ENCODE measurements at regions not wholly inside any gene's neighbourhood (a gene's known extent, or its start where the extent isn't known, plus 50 kb on each side); places are given as distances from the start of the nearest gene placed in this dataset.

- Histone ChIP-seq H3K4me3 (ENCODE audit: severe bottlenecking) (no peak overlapping the region), H3K27ac (ENCODE audit: poor library complexity, severe bottlenecking) (no peak overlapping the region), H3K9me3 (ENCODE audit: severe bottlenecking) (no peaks in the 10 kb centered on the region), H3K36me3 (ENCODE audit: low read depth) (no peaks in the 10 kb centered on the region), H3K4me1 (ENCODE audit: insufficient read depth, poor library complexity, severe bottlenecking) (peaks cover 4% of the 10 kb centered on the region), H3K27me3 (ENCODE audit: insufficient read depth, poor library complexity, severe bottlenecking) (no peaks in the 10 kb centered on the region)
- TF ChIP-seq CTCF (IDR thresholded peaks at IDR 0.05; ENCODE audit: poor library complexity, severe bottlenecking): no peak
- ATAC-seq (ENCODE audit: low read depth) (no peak), DNase-seq (ENCODE audit: low spot score) (no peak)
These were observed 389.3 kb upstream of the USP15 start for GRCh38 chr12:61870658-61871484.

GRCh38 chr12:61871485-61871810, 388.8 kb upstream of the USP15 start:
- ATAC-seq (ENCODE audit: low read depth) (no peak), DNase-seq (ENCODE audit: low spot score) (no peak)
- Histone ChIP-seq H3K27me3 (ENCODE audit: insufficient read depth, poor library complexity, severe bottlenecking) (no peaks in the 10 kb centered on the region), H3K36me3 (ENCODE audit: low read depth) (no peaks in the 10 kb centered on the region), H3K4me1 (ENCODE audit: insufficient read depth, poor library complexity, severe bottlenecking) (peaks cover 4% of the 10 kb centered on the region), H3K4me3 (ENCODE audit: severe bottlenecking) (no peak overlapping the region), H3K27ac (ENCODE audit: poor library complexity, severe bottlenecking) (no peak overlapping the region), H3K9me3 (ENCODE audit: severe bottlenecking) (no peaks in the 10 kb centered on the region)
- no peak for TF ChIP-seq CTCF (IDR thresholded peaks at IDR 0.05; ENCODE audit: poor library complexity, severe bottlenecking)

GRCh38 chr12:61879229-61879628, 381.0 kb upstream of the USP15 start:
- Histone ChIP-seq H3K4me1 (ENCODE audit: insufficient read depth, poor library complexity, severe bottlenecking) (no peaks in the 10 kb centered on the region), H3K36me3 (ENCODE audit: low read depth) (no peaks in the 10 kb centered on the region), H3K27ac (ENCODE audit: poor library complexity, severe bottlenecking) (no peak overlapping the region), H3K27me3 (ENCODE audit: insufficient read depth, poor library complexity, severe bottlenecking) (no peaks in the 10 kb centered on the region), H3K9me3 (ENCODE audit: severe bottlenecking) (no peaks in the 10 kb centered on the region), H3K4me3 (ENCODE audit: severe bottlenecking) (no peak overlapping the region)
- no peak for ATAC-seq (ENCODE audit: low read depth)
- no peak for DNase-seq (ENCODE audit: low spot score)
- no peak for TF ChIP-seq CTCF (IDR thresholded peaks at IDR 0.05; ENCODE audit: poor library complexity, severe bottlenecking)

GRCh38 chr12:61880186-61880585, 380.0 kb upstream of the USP15 start:
- no peaks in the 10 kb centered on the region for H3K4me1 ChIP-seq (ENCODE audit: insufficient read depth, poor library complexity, severe bottlenecking)
- H3K9me3 ChIP-seq (ENCODE audit: severe bottlenecking): no peaks in the 10 kb centered on the region
- no peaks in the 10 kb centered on the region for H3K36me3 ChIP-seq (ENCODE audit: low read depth)
- ATAC-seq (ENCODE audit: low read depth) (no peak), DNase-seq (ENCODE audit: low spot score) (no peak)
- no peak overlapping the region for H3K4me3 ChIP-seq (ENCODE audit: severe bottlenecking)
- no peaks in the 10 kb centered on the region for H3K27me3 ChIP-seq (ENCODE audit: insufficient read depth, poor library complexity, severe bottlenecking)
- TF ChIP-seq CTCF (IDR thresholded peaks at IDR 0.05; ENCODE audit: poor library complexity, severe bottlenecking): no peak
- H3K27ac ChIP-seq (ENCODE audit: poor library complexity, severe bottlenecking): no peak overlapping the region

- no peaks in the 10 kb centered on the region for H3K9me3 ChIP-seq (ENCODE audit: severe bottlenecking)
- no peak for ATAC-seq (ENCODE audit: low read depth)
- no peak for TF ChIP-seq CTCF (IDR thresholded peaks at IDR 0.05; ENCODE audit: poor library complexity, severe bottlenecking)
- H3K36me3 ChIP-seq (ENCODE audit: low read depth): no peaks in the 10 kb centered on the region
- no peak overlapping the region for H3K27ac ChIP-seq (ENCODE audit: poor library complexity, severe bottlenecking)
- no peaks in the 10 kb centered on the region for H3K27me3 ChIP-seq (ENCODE audit: insufficient read depth, poor library complexity, severe bottlenecking)
- H3K4me3 ChIP-seq (ENCODE audit: severe bottlenecking): no peak overlapping the region
- no peaks in the 10 kb centered on the region for H3K4me1 ChIP-seq (ENCODE audit: insufficient read depth, poor library complexity, severe bottlenecking)
- DNase-seq (ENCODE audit: low spot score): no peak
These were observed 368.6 kb upstream of the USP15 start for GRCh38 chr12:61891632-61892031.

All from RWPE2 (cell line).